DMS53 (cell line): ENCODE measurements at regions not wholly inside any gene's neighbourhood (a gene's known extent, or its start where the extent isn't known, plus 50 kb on each side); places are given as distances from the start of the nearest gene placed in this dataset.
"Not testable (repeated sequence)": the region's sequence is repeated elsewhere in the genome, so short reads cannot be mapped to it uniquely, and the experiment has no call there.

Source experiments
- DNase-seq: peaks from one replicate; lab custom pipeline; 2025; lab: John Stamatoyannopoulos, UW

GRCh38 chr7:16933296-16934279, 51.8 kb upstream of the AGR3 start:
- peak; percentile 70 for DNase-seq

DNA sequence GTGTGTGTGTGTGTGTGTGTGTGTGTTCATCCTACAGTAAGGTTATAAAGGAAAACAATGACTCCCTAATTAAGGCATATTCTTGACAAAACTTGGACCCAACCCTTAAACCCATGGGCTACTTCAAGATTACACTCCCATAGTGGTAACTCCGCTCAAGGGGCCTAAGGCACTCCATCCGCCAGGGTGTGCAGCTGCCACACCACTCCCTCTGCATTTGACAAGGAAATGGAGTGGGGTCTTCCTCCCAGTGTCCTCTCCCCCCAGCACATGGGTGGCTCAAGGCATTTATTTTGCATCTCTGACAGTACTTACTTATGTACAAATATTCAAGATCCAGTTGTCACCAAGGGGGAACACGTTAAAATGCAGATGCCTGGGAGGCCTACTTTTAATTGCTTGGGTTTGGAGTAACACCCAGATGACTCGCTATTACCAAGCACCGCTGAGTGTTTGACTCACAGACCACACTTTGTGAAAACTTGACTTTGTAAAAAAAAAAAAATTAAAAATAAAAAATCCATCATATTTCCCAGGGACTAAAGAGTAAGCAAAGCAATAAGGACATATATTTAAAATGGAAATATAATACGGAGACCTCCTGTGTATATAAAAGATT, 53.0 kb upstream of the AGR3 start:
- peak; percentile 41 for DNase-seq

DNA sequence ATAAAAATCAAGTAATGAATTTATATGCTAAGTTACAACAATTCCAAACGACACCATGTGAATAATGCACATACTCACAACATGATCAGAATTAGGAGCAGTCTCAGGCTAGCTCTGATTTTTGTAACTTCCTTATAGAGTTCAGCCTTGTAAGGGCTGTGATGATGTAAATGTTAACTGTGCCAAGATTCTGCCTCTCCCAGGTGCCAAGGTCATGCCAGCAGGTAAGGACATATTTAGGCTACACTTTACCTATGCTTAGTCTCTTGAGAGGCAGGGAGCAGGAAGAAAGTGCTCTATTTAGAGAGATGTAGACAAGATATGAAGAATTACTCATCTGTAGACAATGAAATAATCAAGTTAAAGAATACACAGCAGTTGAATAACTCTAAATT, 53.6 kb upstream of the AGR3 start:
- peak; percentile 41 for DNase-seq

- no peak for DNase-seq
Observed at GRCh38 chr7:16936626-16937422, 55.0 kb upstream of the AGR3 start.

- DNase-seq, result peak; percentile 85
Observed at GRCh38 chr7:16939161-16939560, 57.4 kb upstream of the AGR3 start.

DNA sequence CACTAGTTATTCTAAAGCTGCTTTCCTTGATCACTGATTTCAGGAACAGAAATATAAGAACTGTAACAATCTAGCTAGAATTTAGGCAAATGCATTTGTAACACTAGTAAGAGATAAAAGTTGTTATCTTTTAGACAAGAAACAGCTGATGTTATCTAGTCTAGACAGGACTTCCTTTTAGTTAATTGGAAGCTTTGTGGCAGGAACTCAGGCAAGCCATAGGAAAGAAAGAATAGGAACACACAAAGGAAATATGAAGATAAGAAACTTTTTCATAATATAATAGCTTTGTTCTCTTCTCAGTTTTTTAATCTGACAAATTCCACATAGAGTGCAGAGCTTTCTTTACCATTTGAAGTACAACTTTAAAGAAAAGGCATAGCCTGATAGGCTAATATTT, 59.0 kb upstream of the AGR3 start:
- no peak for DNase-seq

- no peak for DNase-seq
Observed at GRCh38 chr7:16942929-16943509, 61.2 kb upstream of the AGR3 start.

- DNase-seq, result no peak
Observed at GRCh38 chr7:16944936-16945335, 63.2 kb upstream of the AGR3 start.

GRCh38 chr7:16945372-16945771, 63.6 kb upstream of the AGR3 start:
- DNase-seq, result no peak

DNA sequence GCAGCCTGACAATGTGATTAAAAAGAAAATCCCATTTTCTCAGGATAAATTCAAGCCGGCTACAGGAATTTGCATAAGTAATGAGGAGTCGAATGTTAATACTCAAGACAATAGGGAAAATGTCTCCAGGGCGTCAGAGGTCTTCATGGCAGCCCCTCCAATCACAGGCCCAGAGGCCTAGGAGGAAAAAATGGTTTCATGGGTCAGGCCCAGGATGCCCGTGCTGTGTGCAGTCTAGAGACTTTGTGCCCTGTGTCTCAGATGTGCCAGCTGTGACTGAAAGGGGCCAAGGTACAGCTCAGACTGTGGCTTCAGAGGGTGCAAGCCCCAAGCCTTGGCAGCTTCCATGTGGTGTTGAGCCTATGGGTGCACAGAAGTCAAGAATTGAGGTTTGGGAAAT, 66.3 kb upstream of the AGR3 start:
- not testable (repeated sequence) for DNase-seq

DNA sequence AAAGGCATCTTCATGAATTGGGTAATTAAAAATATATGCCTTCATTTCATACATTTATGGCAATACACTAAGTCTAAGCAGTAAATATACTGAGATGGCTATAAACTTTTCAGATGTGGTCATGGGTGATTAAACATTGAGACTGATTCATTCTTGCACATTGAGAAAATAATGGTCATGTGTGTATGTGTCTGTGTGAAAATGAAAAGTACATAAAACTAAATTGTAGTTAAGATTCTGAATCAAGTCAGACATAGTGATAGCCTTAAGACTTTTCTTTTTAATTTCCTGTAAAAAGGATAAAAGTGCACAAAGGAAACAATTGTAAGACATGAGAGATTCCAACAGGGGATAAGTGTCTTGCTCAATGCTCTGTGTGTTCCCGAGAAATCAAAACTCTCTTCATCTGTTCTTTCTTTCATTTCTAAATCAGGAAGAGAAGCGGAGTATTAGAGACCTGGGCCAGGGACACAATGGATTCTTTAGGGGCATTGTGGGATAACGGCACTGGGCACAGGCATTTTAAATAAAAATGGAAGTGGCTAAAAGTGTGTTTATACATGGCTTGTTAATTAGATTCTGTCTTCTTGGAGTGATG, 69.8 kb upstream of the AGR3 start:
- no peak for DNase-seq

DNA sequence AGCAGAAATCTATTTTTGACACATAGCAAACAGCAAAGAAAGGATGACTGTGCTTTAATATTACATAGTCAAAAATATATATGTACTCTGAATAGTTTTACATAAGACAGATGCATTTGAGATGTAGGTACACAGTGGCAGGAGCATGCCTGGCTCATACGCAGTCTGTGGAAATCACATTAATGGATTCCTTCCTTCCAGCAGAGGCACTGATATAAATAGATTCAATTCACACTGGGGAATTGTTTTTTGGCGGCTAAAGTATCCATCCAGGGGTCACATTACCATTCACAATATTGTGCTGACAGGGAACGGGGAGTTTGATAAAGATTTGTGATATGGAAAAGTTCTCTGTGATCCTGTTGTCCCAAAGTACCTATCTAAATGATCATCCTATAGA, 72.5 kb upstream of the AGR3 start:
- DNase-seq, result no peak

DNA sequence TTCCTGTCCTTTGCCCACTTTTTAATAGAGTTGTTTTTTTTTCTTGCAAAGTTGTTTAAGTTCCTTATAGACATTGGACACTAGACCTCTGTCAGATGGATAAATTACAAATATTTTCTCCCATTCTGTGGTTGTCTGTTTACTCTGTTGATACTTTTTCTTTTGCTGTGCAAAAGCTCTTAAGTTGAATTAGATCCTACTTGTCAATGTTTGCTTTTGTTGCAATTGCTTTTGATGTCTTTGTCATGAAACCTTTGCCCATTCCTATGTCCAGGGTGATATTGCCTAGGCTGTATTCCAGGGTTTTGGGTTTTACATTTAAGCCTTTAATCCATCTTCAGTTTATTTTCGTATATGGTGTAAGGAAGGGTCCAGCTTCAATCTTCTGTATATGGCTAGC, 76.9 kb upstream of the AGR3 start:
- peak; percentile 80 for DNase-seq

GRCh38 chr7:16960337-16960965, 78.7 kb upstream of the AGR3 start:
- DNase-seq, result no peak

DNA sequence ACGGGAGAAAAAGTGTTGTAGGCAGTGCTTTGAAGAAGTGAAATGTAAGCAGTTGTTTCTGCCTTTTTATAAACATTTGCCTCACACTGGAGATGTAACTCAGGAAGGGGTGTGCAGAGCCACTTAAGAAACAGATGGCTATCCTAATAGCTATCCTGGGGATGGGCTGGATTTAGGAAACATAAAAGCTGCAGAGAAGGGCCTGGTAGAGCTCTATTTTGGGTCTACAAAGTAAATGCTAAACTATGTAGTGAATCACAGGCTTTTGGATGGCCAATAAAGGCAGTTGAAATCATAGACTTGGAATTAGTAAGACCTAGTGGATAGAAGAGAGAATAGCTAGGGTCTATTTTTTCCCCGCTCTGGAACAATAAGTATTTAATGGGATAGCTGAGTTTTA, 79.9 kb upstream of the AGR3 start:
- DNase-seq, result no peak

GRCh38 chr7:16963044-16963443, 81.3 kb upstream of the AGR3 start:
- DNase-seq, result no peak

GRCh38 chr7:16965697-16966096, 83.9 kb upstream of the AGR3 start:
- not testable (repeated sequence) for DNase-seq

- no peak for DNase-seq
Observed at GRCh38 chr7:16967300-16967811, 85.6 kb upstream of the AGR3 start.

DNA sequence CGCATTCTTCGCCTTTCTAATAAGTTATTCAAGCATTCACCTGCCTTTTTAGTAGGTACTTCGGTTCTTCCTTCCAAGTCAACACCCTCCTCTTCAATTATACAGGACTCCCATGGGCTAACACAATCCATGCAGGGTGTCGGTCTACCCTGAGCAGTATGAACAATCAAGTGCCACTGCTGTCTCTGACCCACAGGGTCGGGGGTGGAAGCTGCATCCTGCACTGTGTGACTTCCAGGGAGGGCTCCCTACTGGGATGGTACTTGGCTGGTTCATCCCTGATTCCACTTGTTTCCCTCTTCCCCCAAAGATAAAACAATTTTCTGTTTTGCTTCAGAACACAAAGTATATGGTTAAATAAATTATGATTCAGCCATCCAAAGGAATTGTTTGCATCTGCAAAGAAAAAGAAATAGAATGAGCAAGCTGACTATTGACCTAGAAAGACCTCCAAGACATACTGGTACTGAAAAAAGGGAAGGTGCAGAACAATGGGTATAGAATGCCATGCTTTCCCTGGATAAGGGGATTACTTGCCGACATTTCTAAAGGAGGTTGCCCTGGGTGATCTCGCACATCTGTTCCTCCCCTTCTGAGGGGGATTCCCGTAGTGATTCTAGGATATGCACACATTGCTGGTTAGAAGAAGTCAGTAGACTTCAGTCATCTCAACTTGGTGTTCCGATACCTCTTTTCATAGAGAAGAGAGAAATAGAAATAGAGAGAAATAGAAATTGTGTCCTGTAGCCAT, 89.1 kb upstream of the AGR3 start:
- no peak for DNase-seq

GRCh38 chr7:16975712-16976111, 93.9 kb upstream of the AGR3 start:
- no peak for DNase-seq
